ENCODE measurements at regions not wholly inside any gene's neighbourhood (a gene's known extent, or its start where the extent isn't known, plus 50 kb on each side); places are given as distances from the start of the nearest gene placed in this dataset.

DNA sequence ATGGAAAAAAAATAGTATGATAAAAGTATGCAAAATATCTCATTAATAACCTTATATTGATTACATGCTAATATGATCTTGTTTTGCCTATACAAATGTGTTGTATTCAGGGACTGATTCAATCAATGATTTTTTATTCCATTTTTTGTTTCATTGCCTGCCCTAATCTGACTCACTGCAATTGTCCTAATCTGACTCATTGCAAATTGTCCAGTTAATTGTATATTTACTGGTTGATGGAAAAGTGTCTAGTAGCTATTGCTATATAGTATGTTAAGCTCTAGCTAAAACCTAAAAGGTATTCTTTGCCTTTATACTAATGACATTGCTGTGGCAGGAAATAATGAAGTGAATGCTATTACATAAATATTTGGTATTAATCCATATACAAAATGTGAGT lies 728.9 kb upstream of the ZP4 start:
- no peaks in the 10 kb centered on the region for H3K27me3 ChIP-seq (replicated peaks; ENCODE audit: control insufficient read depth, insufficient read depth, low read length)
- no peaks in the 10 kb centered on the region for H3K9me3 ChIP-seq
- no TSS peak for BruUV-seq (replicated peaks)
- Mint-ChIP-seq H3K9me3 (ENCODE audit: unreplicated experiment) (no peaks in the 10 kb centered on the region), H3K27me3 (ENCODE audit: insufficient read depth, unreplicated experiment) (no peaks in the 10 kb centered on the region), H3K36me3 (ENCODE audit: insufficient read depth, unreplicated experiment) (no peaks in the 10 kb centered on the region), H3K4me1 (ENCODE audit: low read depth, unreplicated experiment) (no peaks in the 10 kb centered on the region), H3K27ac (ENCODE audit: unreplicated experiment) (no peak overlapping the region), H3K4me3 (ENCODE audit: unreplicated experiment) (no peak overlapping the region)
- POLR2A ChIA-PET = no interaction called here
- H3K4me3 ChIP-seq (ENCODE audit: low read depth, low read length) = no peak overlapping the region
- no peaks in the 10 kb centered on the region for H3K36me3 ChIP-seq (ENCODE audit: control insufficient read depth, insufficient read depth, low read length)
- H3K4me1 ChIP-seq = no peaks in the 10 kb centered on the region
- CTCF ChIA-PET = no interaction called here
- intact Hi-C loops (cut with micrococcal nuclease; ENCODE audit: unreplicated experiment) = no loop called here
- no peak for DNase-seq
- TF ChIP-seq, protein P1, sequence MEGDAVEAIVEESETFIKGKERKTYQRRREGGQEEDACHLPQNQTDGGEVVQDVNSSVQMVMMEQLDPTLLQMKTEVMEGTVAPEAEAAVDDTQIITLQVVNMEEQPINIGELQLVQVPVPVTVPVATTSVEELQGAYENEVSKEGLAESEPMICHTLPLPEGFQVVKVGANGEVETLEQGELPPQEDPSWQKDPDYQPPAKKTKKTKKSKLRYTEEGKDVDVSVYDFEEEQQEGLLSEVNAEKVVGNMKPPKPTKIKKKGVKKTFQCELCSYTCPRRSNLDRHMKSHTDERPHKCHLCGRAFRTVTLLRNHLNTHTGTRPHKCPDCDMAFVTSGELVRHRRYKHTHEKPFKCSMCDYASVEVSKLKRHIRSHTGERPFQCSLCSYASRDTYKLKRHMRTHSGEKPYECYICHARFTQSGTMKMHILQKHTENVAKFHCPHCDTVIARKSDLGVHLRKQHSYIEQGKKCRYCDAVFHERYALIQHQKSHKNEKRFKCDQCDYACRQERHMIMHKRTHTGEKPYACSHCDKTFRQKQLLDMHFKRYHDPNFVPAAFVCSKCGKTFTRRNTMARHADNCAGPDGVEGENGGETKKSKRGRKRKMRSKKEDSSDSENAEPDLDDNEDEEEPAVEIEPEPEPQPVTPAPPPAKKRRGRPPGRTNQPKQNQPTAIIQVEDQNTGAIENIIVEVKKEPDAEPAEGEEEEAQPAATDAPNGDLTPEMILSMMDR (IDR thresholded peaks at IDR 0.05; ENCODE audit: insufficient read depth in 1 of 2, low read depth in 1 of 2, low read length in 1 of 2, severe bottlenecking in 1 of 2, unreplicated experiment in 1 of 2) = no peak

DNA sequence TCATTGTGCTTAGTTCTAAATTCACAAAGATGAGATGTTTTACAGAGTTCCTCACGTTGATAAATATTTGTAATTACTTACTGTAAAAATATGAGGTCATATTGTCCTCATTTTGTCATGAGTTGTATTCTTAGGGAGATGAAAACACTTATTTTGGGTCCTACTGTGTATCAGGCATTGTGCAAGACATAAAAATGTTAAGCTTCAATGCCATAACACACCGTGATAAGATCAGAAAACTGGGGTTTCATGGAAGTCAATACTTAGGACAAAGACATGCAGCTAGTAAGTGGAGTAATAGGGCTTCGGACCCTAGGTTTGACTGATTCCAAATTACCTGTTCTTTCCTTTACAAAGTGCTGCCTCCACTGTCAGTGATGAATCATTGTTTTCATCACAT lies 720.7 kb upstream of the ZP4 start:
- Histone ChIP-seq H3K4me1 (no peaks in the 10 kb centered on the region), H3K36me3 (ENCODE audit: control insufficient read depth, insufficient read depth, low read length) (no peaks in the 10 kb centered on the region), H3K9me3 (no peaks in the 10 kb centered on the region), H3K27me3 (replicated peaks; ENCODE audit: control insufficient read depth, insufficient read depth, low read length) (no peaks in the 10 kb centered on the region), H3K4me3 (ENCODE audit: low read depth, low read length) (no peak overlapping the region)
- no peak for DNase-seq
- no peaks in the 10 kb centered on the region for H3K4me1 Mint-ChIP-seq (ENCODE audit: low read depth, unreplicated experiment)
- H3K27ac Mint-ChIP-seq (ENCODE audit: unreplicated experiment) = no peak overlapping the region
- TF ChIP-seq, protein P1 (IDR thresholded peaks at IDR 0.05; ENCODE audit: insufficient read depth in 1 of 2, low read depth in 1 of 2, low read length in 1 of 2, severe bottlenecking in 1 of 2, unreplicated experiment in 1 of 2) = no peak
- intact Hi-C loops (cut with micrococcal nuclease; ENCODE audit: unreplicated experiment) = no loop called here
- H3K4me3 Mint-ChIP-seq (ENCODE audit: unreplicated experiment) = no peak overlapping the region
- ChIA-PET CTCF (no interaction called here), POLR2A (no interaction called here)
- no TSS peak for BruUV-seq (replicated peaks)
- H3K36me3 Mint-ChIP-seq (ENCODE audit: insufficient read depth, unreplicated experiment) = no peaks in the 10 kb centered on the region
- H3K27me3 Mint-ChIP-seq (ENCODE audit: insufficient read depth, unreplicated experiment) = peaks cover 3% of the 10 kb centered on the region
- no peaks in the 10 kb centered on the region for H3K9me3 Mint-ChIP-seq (ENCODE audit: unreplicated experiment)

DNA sequence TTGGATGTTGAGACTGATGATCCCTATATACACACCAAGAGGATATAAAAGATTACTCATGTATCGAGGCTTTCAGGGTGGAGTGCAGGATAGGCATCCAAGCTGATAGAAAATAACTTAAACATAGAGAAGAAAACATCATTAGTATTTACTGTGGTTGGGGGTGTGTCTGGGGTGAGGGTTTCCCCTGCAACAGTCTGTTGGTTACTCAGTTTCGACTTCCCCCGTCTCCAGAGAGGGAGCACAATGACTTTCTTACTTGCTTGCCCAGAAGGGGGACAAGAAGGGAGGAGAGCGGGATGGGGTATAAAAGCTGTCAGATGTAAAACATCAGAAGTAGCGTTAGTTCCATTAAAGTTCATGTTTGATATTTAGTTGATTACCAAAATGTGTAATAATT lies 717.4 kb upstream of the ZP4 start:
- intact Hi-C loops (cut with micrococcal nuclease; ENCODE audit: unreplicated experiment) = no loop called here
- no peaks in the 10 kb centered on the region for H3K4me1 Mint-ChIP-seq (ENCODE audit: low read depth, unreplicated experiment)
- H3K9me3 Mint-ChIP-seq (ENCODE audit: unreplicated experiment) = no peaks in the 10 kb centered on the region
- DNase-seq = no peak
- H3K36me3 Mint-ChIP-seq (ENCODE audit: insufficient read depth, unreplicated experiment) = no peaks in the 10 kb centered on the region
- H3K27me3 ChIP-seq (replicated peaks; ENCODE audit: control insufficient read depth, insufficient read depth, low read length) = no peaks in the 10 kb centered on the region
- no peaks in the 10 kb centered on the region for H3K4me1 ChIP-seq
- BruUV-seq (replicated peaks) = no TSS peak
- CTCF ChIA-PET = no interaction called here
- no peaks in the 10 kb centered on the region for H3K36me3 ChIP-seq (ENCODE audit: control insufficient read depth, insufficient read depth, low read length)
- H3K27ac Mint-ChIP-seq (ENCODE audit: unreplicated experiment) = no peak overlapping the region
- POLR2A ChIA-PET = no interaction called here
- H3K4me3 Mint-ChIP-seq (ENCODE audit: unreplicated experiment) = no peak overlapping the region
- H3K9me3 ChIP-seq = no peaks in the 10 kb centered on the region
- TF ChIP-seq, protein P1 (IDR thresholded peaks at IDR 0.05; ENCODE audit: insufficient read depth in 1 of 2, low read depth in 1 of 2, low read length in 1 of 2, severe bottlenecking in 1 of 2, unreplicated experiment in 1 of 2) = no peak
- no peak overlapping the region for H3K4me3 ChIP-seq (ENCODE audit: low read depth, low read length)
- H3K27me3 Mint-ChIP-seq (ENCODE audit: insufficient read depth, unreplicated experiment) = peaks cover 3% of the 10 kb centered on the region

Measured in Caco-2 (cell line).